Progenitor cell of endocrine pancreas (in vitro differentiated cells): ENCODE measurements at regions not wholly inside any gene's neighbourhood (a gene's known extent, or its start where the extent isn't known, plus 50 kb on each side); places are given as distances from the start of the nearest gene placed in this dataset.

ENCODE experiments used
- DNase-seq: peaks from one replicate; pipeline ENCODE4 v3.0.0; 2021; ENCODE audit warnings: low spot score; ENCODE audit not compliant: unreplicated experiment
- H3K27ac Mint-ChIP-seq: 2 replicates; pipeline ENCODE4 v1.8.0; 2021; ENCODE audit warnings: mild to moderate bottlenecking, moderate library complexity, mixed read lengths
- H3K27me3 Mint-ChIP-seq: 2 replicates; pipeline ENCODE4 v1.8.0; 2021; ENCODE audit warnings: mixed read lengths
- H3K36me3 Mint-ChIP-seq: 2 replicates; pipeline ENCODE4 v1.8.0; 2022; ENCODE audit warnings: mixed read lengths; ENCODE audit not compliant: insufficient read depth
- H3K4me1 Mint-ChIP-seq: 2 replicates; pipeline ENCODE4 v1.8.0; 2021; ENCODE audit warnings: low read depth, mixed read lengths
- H3K4me3 Mint-ChIP-seq: 2 replicates; pipeline ENCODE4 v1.8.0; 2021; ENCODE audit warnings: low read depth, mild to moderate bottlenecking, moderate library complexity, mixed read lengths
- H3K9me3 Mint-ChIP-seq: 2 replicates; pipeline ENCODE4 v1.8.0; 2021; ENCODE audit warnings: low read depth, mixed read lengths
- CTCF ChIP-seq: fragments of 200-600 bp; sonication (generic); IDR thresholded peaks from one replicate; pipeline ENCODE4 v1.5.0; 2021; ENCODE audit warnings: antibody characterized with exemption, mild to moderate bottlenecking; ENCODE audit not compliant: unreplicated experiment

- Mint-ChIP-seq H3K36me3 (no peaks in the 10 kb centered on the region), H3K27me3 (no peaks in the 10 kb centered on the region), H3K4me1 (peaks cover 3% of the 10 kb centered on the region), H3K4me3 (no peak overlapping the region), H3K27ac (no peak overlapping the region), H3K9me3 (no peaks in the 10 kb centered on the region)
- no peak for DNase-seq
- no peak for TF ChIP-seq CTCF
Measured at GRCh38 chr16:59201160-59201559, 467.0 kb upstream of the GOT2 start.

- no peak for TF ChIP-seq CTCF
- no peak for DNase-seq
- Mint-ChIP-seq H3K27ac (no peak overlapping the region), H3K27me3 (no peaks in the 10 kb centered on the region), H3K36me3 (no peaks in the 10 kb centered on the region), H3K9me3 (no peaks in the 10 kb centered on the region), H3K4me1 (peaks cover 3% of the 10 kb centered on the region), H3K4me3 (no peak overlapping the region)
Measured at GRCh38 chr16:59198487-59198886, 464.4 kb upstream of the GOT2 start.

GRCh38 chr16:59195242-59195641, 461.1 kb upstream of the GOT2 start:
- H3K9me3 Mint-ChIP-seq: no peaks in the 10 kb centered on the region
- peaks cover 1% of the 10 kb centered on the region for H3K4me1 Mint-ChIP-seq
- no peaks in the 10 kb centered on the region for H3K36me3 Mint-ChIP-seq
- no peak for DNase-seq
- no peak overlapping the region for H3K27ac Mint-ChIP-seq
- no peak overlapping the region for H3K4me3 Mint-ChIP-seq
- TF ChIP-seq CTCF: no peak
- no peaks in the 10 kb centered on the region for H3K27me3 Mint-ChIP-seq

- Mint-ChIP-seq H3K27ac (no peak overlapping the region), H3K4me1 (peaks cover 1% of the 10 kb centered on the region), H3K27me3 (no peaks in the 10 kb centered on the region), H3K9me3 (no peaks in the 10 kb centered on the region), H3K36me3 (no peaks in the 10 kb centered on the region), H3K4me3 (no peak overlapping the region)
- no peak for TF ChIP-seq CTCF
- no peak for DNase-seq
Measured at GRCh38 chr16:59193637-59194036, 459.5 kb upstream of the GOT2 start.

GRCh38 chr16:59192551-59193199, 458.6 kb upstream of the GOT2 start:
- peak; percentile 53 for TF ChIP-seq CTCF
- Mint-ChIP-seq H3K9me3 (no peaks in the 10 kb centered on the region), H3K4me1 (peaks cover 1% of the 10 kb centered on the region), H3K36me3 (no peaks in the 10 kb centered on the region), H3K27ac (no peak overlapping the region), H3K27me3 (no peaks in the 10 kb centered on the region), H3K4me3 (no peak overlapping the region)
- DNase-seq: no peak
